GM18873 (cell line): ENCODE measurements at regions not wholly inside any gene's neighbourhood (a gene's known extent, or its start where the extent isn't known, plus 50 kb on each side); places are given as distances from the start of the nearest gene placed in this dataset.

Experiments used
- ATAC-seq: cut with Tn5 transposase; IDR thresholded peaks from one replicate; pipeline ENCODE4 v1.9.1; 2021; ENCODE audit warnings: mild to moderate bottlenecking, moderate library complexity, moderate number of reproducible peaks; ENCODE audit not compliant: unreplicated experiment, low FRiP score

DNA sequence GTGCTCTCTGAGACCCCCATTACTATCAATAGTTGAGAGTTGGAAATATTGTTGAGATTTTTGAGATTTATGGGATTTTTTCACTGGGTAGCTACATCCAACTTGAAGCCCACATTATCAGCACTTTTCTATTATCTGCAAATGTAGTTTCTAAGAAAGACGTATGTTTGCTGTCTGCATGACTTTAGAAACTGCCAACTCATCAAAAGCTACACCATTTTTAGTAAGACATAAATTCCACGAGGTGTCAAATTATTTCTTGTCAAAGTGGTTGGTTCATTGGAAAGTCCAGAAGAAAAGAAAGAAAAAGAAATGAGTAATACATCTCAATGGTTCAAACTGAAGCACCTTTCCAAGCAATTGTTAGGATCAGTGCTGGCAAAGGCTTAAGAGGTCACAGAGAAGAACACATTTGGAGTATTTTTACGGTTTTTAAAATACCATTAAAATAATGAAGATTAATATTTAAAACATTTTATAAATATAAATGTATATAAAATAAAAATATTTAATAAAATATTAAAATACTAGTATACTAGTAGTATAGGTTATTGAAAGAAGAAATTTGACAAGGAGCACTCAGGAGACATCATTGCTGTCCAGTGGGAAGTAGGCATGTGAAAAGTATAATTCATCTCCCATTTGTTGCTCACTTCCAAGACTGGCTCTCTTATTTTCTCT lies 463.5 kb downstream of the TAFA4 start:
- ATAC-seq, result no peak

DNA sequence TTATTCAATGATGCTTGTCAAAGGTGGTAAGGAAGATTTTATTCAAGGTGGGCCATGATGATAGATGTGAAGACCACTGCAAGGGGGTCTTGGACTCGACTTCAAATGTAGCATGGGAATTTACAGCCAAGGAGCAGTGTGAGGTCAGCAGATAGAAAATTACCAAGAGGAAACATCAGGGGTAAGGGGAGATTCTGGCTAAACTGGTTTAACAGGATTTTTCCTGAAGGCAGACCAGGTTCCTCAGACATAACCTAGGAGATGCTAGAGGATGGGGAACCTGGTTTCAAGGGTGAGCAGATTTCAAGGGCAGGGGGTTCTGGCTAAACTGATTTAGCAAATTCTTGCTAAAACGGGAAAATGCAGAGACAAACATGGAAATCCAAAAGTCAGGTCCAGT lies 464.9 kb downstream of the TAFA4 start:
- no peak for ATAC-seq

DNA sequence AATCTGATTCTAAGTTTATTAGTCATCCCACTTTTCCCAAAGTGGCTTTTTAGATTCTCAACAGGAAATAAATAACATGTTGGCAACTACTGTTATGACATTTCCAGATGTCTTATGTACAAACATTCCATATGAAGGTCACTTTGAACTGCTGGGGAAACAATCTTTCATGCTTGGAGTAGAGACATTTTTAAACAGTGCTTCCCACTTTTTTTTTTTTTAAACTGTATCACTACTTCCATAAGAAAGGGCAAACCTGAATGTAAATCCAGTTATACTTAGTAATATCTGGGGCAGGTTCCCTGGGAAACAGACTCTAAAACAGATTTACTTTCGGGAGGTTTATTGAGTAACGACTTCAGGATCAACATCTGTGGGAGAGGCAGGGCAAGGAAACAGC lies 473.8 kb downstream of the TAFA4 start:
- ATAC-seq, result no peak

DNA sequence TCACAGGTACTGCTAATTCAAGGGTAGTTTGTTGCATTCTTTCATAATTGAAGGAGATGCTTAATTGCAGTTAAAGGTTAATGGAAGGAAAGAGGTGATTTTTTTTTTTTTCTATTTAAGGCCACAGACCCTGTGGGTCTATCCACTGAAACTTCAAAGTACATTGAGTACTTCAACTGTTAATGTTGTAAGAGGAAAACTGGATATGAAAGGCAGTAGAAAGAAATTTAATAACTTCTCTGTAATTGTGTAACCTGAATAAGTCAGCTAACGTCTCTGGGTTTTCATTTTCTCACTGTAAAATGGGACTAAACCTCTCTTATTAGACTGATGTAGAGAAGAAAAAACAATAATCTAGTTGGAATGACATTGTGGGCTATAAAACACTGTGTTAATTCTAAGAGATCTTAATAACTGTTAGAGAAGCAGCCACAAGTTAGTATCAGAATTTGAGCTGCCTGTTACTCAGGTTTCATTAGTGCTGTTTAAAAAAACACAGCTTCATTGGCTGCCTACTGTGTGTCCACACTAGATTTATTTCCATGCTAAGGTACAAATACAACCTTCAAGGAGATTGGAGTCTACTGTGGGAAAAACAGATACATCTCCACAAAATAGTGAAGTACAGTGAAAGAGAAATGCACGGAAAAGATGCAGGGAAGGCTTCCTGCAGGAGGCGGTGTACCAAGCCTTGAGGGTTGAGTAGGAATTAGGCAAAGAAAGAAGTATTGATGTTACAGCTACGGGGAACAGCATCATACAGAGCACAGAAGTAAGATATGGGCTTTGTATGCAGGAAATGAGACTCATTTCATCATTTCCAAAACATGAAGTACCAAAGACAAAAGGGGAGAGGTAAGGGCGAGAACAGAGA lies 483.6 kb downstream of the TAFA4 start:
- no peak for ATAC-seq

DNA sequence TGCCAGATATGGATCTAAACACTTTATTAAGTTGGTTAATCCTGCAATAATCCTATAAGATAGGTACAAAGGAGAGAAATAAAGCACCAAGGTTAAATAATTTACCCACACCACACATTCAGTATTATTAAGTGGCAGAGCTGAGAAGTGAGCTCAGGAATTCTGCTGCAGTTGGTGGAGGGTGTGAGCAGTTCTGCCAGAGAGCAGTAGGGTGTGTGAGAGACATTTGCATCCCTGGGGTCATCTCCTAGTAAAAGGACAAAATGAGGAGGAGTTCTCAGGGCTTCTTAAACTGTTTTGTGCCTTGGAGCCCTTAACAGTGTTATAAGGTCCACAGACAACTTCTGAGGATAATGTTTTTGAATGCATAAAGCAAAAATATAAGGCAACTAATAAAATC lies 484.5 kb downstream of the TAFA4 start:
- ATAC-seq, result no peak

DNA sequence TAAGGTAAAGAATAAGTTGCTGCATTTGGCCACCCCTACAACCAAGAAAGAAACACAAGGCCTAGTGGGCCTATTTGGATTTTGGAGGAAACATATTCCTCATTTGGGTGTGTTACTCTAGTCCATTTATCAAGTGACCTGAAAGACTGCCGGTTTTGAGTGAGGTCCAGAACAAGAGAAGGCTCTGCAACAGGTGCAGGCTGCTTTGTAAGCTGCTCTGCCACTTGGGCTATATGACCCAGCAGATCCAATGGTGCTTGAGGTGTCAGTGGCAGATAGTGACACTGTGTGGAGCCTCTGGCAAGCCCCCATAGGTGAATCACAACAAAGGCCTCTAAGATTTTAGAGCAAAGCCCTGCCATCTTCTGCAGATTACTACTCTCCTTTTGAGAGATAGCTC lies 491.3 kb downstream of the TAFA4 start:
- no peak for ATAC-seq

DNA sequence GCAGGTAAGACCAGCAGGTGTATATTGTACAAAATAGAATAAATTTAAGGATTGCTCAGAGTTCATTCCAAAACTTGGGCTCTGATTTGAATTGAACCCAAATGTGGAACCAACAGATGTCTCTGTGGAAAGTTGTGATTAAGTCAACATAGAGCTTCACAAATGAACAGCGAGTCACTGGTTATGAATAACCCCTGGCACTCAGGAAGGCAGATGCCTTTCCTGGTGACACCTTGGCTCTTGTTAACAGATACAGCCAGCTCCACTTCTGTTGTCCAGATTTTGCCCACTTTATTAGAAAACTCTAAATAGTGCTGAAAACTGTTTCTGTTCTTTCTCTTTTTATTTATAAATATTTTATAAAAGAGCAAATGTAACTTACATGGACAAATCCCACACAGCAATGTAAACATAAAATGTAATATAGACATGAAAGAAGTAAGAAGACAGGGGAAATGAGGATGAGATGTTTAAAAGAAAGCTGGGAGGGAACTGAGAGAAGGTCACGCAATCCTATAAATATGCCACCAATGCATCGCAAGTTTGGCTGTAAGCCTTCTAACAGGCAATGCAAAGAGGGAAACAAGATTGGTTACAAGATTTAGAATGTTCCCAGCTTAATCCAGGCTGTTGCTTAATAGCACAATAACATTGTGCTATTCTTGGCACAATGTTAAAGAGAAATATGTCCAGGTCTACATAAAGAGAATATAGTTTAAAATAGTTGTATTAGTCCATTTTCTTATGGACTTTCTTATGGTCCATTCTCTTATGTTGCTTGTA lies 495.5 kb downstream of the TAFA4 start:
- ATAC-seq, result no peak

DNA sequence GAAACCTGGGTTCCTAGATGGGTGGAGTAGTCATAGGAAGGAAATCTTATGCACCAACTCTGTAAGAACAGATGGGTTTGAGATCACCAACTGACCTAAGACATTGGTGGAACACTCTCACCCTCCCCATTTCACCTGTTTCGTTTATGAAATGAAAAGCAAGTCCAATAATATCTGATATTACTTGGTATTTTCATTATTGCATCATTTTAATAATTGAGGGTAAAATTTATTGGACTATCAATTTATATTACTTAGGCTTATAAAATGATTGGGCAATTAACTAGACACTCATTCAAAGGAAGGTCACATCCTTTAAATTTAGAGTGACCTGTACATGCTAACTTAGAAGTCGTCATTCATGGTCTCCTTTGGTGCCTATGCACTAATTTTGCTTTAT lies 503.9 kb downstream of the TAFA4 start:
- ATAC-seq, result no peak

DNA sequence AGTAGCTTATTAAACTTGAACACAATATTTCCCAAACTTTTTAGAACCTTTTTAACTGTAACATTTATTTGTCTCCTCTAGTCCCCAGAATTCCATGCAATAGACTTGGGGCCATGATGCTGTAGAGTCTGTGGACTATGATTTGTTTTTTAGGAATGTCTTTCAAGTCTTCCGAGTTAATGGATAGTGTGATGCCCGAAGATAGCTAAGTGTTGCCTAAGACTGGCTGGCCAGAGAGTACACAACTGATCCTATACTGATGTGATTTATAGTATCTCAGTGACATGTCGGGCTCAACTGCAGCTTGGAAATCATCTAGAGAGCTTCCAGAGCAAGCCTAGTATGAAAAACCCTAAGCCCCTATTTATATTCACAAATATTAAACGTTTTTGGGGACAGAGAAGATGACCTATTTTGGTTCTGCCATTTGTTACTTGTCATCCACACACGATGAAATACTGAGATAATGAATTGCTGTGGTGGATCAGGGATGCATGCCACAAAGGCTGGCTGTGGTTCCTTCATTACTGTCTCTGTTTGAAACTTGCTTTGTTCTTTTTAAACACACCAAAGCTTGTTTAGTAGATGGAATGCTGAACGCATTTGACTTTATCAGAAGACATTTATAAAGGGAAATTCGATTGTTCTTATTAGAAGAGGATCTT lies 507.4 kb downstream of the TAFA4 start:
- no peak for ATAC-seq

DNA sequence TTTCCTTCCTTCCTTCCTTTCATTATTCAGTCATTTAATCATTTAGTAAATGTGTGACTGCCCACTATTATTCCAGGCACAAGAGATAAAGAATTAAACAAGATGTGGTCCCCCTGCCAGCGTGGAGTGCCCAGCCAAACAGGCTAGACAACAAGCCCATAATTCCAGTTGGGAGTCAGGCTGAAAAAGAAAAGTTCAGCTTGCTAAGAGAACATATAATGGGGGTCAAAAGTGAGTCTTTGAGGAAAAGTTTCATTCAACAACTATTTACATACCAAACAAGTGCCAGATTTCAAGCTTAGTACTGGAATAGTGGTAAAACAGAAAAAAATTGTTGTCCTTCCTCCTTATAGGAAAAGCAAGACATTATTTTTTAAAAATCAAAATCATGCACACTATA lies 523.7 kb downstream of the TAFA4 start:
- no peak for ATAC-seq

DNA sequence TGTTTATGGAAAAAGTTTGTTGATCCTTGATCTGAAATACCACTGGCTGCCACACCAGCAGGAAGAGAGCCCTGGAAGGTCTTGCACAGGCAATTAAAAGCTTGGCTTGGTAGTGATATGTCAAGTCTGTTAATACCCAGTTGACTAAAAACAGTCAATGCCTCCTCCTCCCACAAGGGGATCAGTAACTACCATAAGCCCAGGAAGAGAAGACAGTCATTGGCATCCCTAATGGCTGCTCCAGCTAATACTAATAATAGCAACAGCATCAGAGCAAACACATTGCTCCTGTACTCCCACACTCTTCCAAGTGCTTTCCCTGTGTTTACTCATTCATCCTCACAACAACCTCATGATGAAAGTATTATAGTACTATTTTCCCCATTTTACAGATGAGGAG lies 528.6 kb downstream of the TAFA4 start:
- no peak for ATAC-seq

DNA sequence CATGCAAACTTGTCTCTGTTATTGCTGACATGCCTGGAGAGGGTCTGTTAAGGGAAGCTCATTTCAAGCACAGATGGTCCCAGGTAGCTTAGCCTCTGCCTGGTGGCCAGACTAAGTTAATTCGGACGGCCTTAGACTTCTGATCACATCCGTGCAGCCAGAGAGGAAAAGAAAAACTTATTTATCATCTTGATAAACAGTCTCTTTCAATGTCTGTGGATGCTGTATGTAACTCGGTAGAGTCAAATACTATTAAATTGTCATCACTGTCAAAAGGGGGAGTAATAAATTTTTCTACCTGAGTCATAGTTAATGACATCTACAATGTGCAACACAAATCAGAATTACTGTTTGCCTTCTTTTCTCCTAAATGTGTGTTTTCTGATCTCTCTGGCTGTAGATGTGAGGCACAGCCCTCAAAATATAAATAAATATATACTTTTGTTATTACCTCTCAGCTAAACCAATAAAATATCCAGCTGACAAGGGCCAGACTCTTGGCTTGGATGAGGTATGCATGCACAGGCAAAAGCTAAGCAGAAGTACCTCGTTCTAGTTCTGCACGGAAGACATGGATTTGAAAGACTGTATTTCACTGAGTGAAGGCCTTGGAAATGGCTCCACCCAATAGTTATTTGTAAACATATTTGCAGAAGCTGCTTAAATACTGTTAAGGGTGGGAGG lies 530.0 kb downstream of the TAFA4 start:
- no peak for ATAC-seq

DNA sequence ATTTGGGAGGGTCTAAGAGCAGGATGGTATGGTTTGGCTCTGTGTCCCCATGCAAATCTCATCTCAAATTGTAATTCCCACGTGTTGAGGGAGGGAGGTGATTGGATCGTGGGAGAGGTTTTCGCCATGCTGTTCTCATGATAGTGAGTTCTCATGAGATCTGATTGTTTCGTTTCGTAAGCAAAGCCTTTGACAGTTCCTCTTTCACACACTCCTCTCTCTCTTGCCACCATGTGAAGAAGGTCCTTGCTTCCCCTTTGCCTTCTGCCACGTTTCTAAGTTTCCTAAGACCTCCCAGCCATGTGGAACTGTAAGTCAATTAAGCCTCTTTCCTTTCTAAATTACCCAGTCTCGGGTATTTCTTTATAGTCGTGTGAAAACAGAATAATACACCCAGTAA lies 553.7 kb downstream of the TAFA4 start:
- ATAC-seq, result no peak

DNA sequence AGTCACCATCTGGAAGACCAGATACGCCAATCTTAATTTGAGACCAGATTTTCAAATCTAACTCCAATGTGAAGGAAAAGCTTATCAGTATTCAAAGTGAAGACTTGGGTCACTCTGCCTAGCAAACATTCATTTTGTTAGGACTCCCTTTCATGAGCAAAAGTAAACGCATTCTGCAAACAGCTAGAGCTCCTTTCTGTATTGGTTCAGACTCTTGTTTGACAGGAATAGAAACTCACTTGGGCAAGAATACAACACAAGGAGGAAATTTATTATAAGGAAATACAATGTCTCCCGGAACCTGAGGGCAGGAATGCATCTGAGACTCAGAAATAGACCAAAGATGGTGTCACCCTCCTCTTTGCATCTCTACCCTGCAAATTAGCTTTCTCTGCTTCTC lies 558.6 kb downstream of the TAFA4 start:
- ATAC-seq, result no peak

DNA sequence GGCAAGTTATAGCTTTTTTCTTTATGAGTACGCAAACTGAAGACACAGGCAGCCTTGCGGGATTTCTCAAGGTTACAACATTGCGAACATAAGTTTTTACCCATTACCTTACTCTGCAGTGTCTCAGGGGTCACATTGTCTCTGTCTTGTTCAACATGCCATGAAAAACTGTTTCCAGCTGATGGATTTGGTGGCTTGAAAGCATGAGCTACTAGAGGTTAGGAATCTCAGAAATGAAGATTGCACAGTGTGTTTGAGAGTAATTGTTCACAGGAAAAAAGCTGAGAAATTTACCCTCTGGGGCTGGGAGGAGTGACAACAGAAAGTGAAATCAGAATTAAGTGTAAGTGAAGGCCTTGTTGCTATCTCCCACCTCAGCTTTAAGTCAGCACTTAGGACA lies 568.6 kb downstream of the TAFA4 start:
- ATAC-seq, result no peak

DNA sequence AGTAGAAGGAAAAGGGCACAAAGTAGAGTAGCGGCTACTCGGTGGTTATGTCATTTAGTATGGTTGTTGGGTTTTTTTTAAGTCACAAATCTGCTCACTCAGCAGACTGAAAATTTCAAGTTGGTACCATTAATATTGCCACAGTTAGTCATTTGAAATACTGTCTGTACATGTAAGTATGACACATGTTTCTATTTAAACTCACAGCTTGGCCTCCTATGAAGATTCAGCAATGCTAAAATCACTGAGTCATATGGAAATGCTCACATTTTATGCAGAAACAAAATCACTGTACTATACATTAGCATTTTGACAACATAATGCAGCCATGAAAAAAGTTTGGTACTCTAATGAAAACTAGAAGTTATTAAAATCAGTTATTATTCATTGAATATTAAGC lies 571.9 kb downstream of the TAFA4 start:
- no peak for ATAC-seq

DNA sequence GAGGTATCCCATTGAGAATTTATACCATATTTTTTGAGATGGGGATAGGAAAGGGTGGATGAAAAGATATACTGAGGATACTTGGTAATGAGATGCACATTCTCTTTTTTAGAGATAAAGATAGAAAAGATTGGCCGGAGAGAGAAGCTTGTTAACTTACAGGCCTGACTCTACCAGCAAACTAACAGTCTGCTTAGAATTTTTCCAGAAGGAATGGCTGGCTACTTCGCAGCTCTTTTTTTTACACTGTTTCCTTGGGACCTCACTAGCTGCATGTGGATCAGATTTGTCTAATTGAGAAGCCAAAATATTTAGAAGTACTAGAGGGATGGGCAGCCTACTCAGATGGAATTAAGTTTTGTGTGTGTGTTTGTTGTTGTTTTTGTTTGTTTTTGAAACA lies 586.6 kb downstream of the TAFA4 start:
- no peak for ATAC-seq

DNA sequence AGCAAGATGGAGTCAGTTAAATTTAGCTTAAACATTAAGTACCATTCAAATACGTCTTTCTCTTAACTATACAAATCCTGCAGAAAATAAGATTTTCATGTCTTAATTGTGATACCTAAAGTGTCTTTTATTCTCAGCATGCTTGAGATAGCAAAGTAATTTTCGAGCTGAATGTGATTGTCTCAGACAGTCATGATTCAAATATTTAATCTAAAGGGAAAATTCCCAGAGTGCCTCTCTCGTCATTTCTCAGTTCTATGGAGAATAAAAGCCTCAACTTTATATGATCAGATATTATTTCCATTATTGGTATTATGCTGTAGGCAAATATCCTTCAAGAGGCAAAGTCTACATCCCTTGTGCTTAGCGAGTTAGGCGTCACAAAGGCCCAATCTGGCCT lies 589.9 kb downstream of the TAFA4 start:
- no peak for ATAC-seq

DNA sequence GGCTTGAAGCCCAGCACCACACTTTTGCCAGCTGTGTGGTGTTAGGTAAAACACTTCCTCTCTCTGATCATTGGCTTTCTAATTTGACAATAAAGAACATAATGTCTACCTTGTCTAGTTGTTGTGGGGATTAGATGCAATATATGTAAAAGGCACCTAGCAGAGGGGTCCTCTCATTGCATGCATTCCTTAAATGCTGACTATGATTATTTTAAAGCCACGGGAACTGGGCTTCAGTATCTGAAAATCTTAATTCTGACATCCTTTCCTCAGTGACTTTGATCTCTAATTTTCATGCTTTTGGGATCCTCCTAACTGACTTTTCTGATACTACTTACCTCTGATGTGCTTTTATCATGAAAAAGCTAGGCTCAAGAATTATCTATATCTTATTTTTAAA lies 596.3 kb downstream of the TAFA4 start:
- ATAC-seq, result no peak

DNA sequence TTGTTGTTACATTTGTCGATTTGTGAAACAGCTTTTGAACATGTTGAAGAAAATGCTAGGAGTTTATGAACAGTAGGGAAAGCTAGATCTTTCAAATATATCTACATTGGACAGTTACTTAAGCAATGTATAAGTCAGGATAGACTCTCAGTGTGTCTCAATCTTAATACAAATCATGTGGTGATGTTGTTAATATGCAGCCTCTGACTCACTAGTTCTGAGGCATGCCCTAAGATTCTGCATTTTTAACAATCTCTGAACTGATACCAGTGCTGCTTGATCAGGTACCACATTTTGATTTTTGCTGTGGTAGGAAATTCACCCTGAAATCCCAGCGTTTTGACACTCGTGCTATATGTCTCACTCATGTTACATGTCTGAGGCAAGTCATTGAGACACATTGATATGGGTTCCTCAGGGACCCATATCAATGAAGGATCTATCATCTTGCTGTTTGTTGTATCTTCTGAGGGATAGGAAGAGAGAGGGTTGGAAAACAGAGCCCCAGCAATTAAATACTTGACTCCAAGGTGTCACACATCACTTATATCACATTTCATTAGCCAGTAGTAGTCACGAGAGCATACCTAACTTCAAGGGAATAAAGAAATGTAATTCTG lies 597.9 kb downstream of the TAFA4 start:
- no peak for ATAC-seq
